ENCODE measurements at regions not wholly inside any gene's neighbourhood (a gene's known extent, or its start where the extent isn't known, plus 50 kb on each side); places are given as distances from the start of the nearest gene placed in this dataset.

- TF ChIP-seq CTCF (IDR thresholded peaks at IDR 0.05; ENCODE audit: control insufficient read depth, extremely low read depth, insufficient read depth) = no peak
- no peak for DNase-seq (ENCODE audit: low read depth)
- H3K4me3 ChIP-seq (ENCODE audit: low read depth, low read length) = no peak overlapping the region
Observed at GRCh38 chr6:163671355-163671754, 256.8 kb downstream of the QKI start.

DNA sequence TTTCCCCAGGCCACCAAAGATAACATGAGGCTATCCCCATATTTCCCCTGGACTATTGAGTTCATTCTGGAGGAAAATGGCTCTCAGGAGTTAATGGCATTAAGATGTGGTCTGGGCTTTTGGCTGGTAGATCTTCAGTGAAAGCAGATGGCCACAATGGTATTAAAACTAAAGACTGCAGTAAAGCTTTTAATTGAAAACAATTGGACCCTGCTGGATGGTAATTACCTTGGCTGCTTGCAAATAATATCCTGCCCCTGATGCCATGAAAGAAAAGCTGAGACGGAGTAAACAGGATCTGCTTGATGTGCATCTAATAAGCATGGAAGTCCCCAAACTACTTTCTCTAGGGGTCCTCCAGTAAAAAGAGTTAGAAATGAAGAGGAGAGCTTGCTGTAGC lies 255.8 kb downstream of the QKI start:
- TF ChIP-seq CTCF (IDR thresholded peaks at IDR 0.05; ENCODE audit: control insufficient read depth, extremely low read depth, insufficient read depth) = no peak
- no peak overlapping the region for H3K4me3 ChIP-seq (ENCODE audit: low read depth, low read length)
- no peak for DNase-seq (ENCODE audit: low read depth)

- TF ChIP-seq CTCF (IDR thresholded peaks at IDR 0.05; ENCODE audit: control insufficient read depth, extremely low read depth, insufficient read depth) = no peak
- no peak overlapping the region for H3K4me3 ChIP-seq (ENCODE audit: low read depth, low read length)
- DNase-seq (ENCODE audit: low read depth) = no peak
Observed at GRCh38 chr6:163668061-163668426, 253.5 kb downstream of the QKI start.

GRCh38 chr6:163667372-163668060 lies 253.0 kb downstream of the QKI start:
- H3K4me3 ChIP-seq (ENCODE audit: low read depth, low read length) = no peak overlapping the region

GRCh38 chr6:163665464-163665863 lies 250.9 kb downstream of the QKI start:
- no peak overlapping the region for H3K4me3 ChIP-seq (ENCODE audit: low read depth, low read length)
- DNase-seq (ENCODE audit: low read depth) = no peak
- no peak for TF ChIP-seq CTCF (IDR thresholded peaks at IDR 0.05; ENCODE audit: control insufficient read depth, extremely low read depth, insufficient read depth)

More at GRCh38 chr6:163667372-163668060, 253.0 kb downstream of the QKI start:
- DNase-seq (ENCODE audit: low read depth) = no peak
- TF ChIP-seq CTCF (IDR thresholded peaks at IDR 0.05; ENCODE audit: control insufficient read depth, extremely low read depth, insufficient read depth) = no peak

DNA sequence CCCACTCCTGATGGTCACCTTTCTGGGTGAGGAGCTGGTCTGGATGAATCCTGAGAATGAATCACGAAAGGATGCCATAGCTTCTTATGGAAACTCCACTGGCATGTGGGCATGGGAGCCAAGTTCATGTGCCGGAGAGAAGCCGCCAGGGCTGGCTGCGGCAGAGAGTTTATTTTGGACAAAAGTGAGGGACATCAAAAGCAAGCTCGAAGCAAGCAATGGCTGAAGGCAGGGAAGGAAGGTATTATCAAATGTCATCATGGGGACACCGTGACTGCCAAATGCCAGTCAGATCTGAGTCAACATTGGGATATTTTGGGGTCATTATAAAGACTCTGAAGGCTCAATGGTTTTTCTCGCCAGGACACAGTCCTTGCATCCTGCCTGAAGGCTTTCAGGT lies 249.1 kb downstream of the QKI start:
- no peak overlapping the region for H3K4me3 ChIP-seq (ENCODE audit: low read depth, low read length)
- no peak for DNase-seq (ENCODE audit: low read depth)
- TF ChIP-seq CTCF (IDR thresholded peaks at IDR 0.05; ENCODE audit: control insufficient read depth, extremely low read depth, insufficient read depth) = no peak

- no peak for DNase-seq (ENCODE audit: low read depth)
- no peak for TF ChIP-seq CTCF (IDR thresholded peaks at IDR 0.05; ENCODE audit: control insufficient read depth, extremely low read depth, insufficient read depth)
- H3K4me3 ChIP-seq (ENCODE audit: low read depth, low read length) = no peak overlapping the region
Observed at GRCh38 chr6:163662604-163663225, 248.2 kb downstream of the QKI start.
